EL (cell line): ENCODE measurements at regions not wholly inside any gene's neighbourhood (a gene's known extent, or its start where the extent isn't known, plus 50 kb on each side); places are given as distances from the start of the nearest gene placed in this dataset.

ENCODE experiments used
- DNase-seq: peaks from one replicate; pipeline ENCODE4 v3.0.0-alpha.2; 2016

GRCh38 chr2:81739966-81740365 is 1435.4 kb upstream of the LRRTM1 start:
- no peak for DNase-seq

GRCh38 chr2:81734981-81735380 is 1430.4 kb upstream of the LRRTM1 start:
- no peak for DNase-seq

- no peak for DNase-seq
Measured at GRCh38 chr2:81714817-81715216, 1410.3 kb upstream of the LRRTM1 start.

- no peak for DNase-seq
Measured at GRCh38 chr2:81706856-81707255, 1402.3 kb upstream of the LRRTM1 start.

- no peak for DNase-seq
Measured at GRCh38 chr2:81703831-81704230, 1399.3 kb upstream of the LRRTM1 start.

GRCh38 chr2:81692566-81692965 is 1388.0 kb upstream of the LRRTM1 start:
- DNase-seq = no peak

- DNase-seq = no peak
Measured at GRCh38 chr2:81675641-81676040, 1371.1 kb upstream of the LRRTM1 start.

GRCh38 chr2:81672923-81673322 is 1368.4 kb upstream of the LRRTM1 start:
- DNase-seq = no peak

GRCh38 chr2:81672516-81672915 is 1368.0 kb upstream of the LRRTM1 start:
- no peak for DNase-seq

GRCh38 chr2:81670885-81671284 is 1366.3 kb upstream of the LRRTM1 start:
- DNase-seq = no peak

GRCh38 chr2:81661081-81661480 is 1356.5 kb upstream of the LRRTM1 start:
- no peak for DNase-seq

- no peak for DNase-seq
Measured at GRCh38 chr2:81658227-81658626, 1353.7 kb upstream of the LRRTM1 start.

- DNase-seq = no peak
Measured at GRCh38 chr2:81650048-81650971, 1345.8 kb upstream of the LRRTM1 start.

GRCh38 chr2:81648806-81649205 is 1344.3 kb upstream of the LRRTM1 start:
- DNase-seq = no peak

- no peak for DNase-seq
Measured at GRCh38 chr2:81648370-81648769, 1343.8 kb upstream of the LRRTM1 start.

GRCh38 chr2:81647715-81648230 is 1343.2 kb upstream of the LRRTM1 start:
- no peak for DNase-seq

GRCh38 chr2:81645745-81646301 is 1341.3 kb upstream of the LRRTM1 start:
- no peak for DNase-seq

- DNase-seq = no peak
Measured at GRCh38 chr2:81644189-81644588, 1339.6 kb upstream of the LRRTM1 start.

- DNase-seq = no peak
Measured at GRCh38 chr2:81624825-81625224, 1320.3 kb upstream of the LRRTM1 start.

- no peak for DNase-seq
Measured at GRCh38 chr2:81600088-81600487, 1295.5 kb upstream of the LRRTM1 start.

GRCh38 chr2:81598453-81598852 is 1293.9 kb upstream of the LRRTM1 start:
- DNase-seq = no peak

- no peak for DNase-seq
Measured at GRCh38 chr2:81589406-81589805, 1284.9 kb upstream of the LRRTM1 start.

- no peak for DNase-seq
Measured at GRCh38 chr2:81583311-81584108, 1279.0 kb upstream of the LRRTM1 start.
